ENCODE measurements at regions not wholly inside any gene's neighbourhood (a gene's known extent, or its start where the extent isn't known, plus 50 kb on each side); places are given as distances from the start of the nearest gene placed in this dataset.

DNA sequence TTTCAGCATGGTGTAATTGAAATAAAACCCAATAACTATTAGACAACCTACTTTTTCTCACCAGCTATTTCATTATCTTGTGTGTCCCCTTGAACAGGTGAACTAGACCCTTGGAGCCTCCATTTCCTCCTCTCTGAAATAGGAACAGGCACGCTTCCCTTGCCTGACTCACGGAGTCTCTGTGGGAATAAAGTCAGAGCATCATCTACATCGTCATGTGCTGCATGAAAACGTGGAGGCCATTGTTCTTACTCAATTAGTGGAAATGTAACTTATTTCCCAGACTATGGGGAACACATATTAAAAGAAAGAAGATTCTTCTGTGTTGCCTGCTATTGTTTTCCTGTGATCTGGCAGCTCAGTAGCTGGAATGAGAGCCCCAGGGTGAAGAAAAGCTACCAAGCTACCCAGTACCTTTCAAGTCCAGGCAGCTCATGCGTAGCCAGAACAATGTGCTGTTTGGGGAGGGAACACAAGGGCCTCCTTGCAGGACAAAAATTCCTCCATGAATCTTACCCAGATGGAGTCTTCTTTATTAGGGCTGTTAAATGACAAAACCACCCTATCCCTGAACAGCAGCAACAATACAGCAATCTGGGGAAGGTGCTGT is 59.8 kb downstream of the SOX11 start:
- DNase-seq (ENCODE audit: low spot score): no peak

DNA sequence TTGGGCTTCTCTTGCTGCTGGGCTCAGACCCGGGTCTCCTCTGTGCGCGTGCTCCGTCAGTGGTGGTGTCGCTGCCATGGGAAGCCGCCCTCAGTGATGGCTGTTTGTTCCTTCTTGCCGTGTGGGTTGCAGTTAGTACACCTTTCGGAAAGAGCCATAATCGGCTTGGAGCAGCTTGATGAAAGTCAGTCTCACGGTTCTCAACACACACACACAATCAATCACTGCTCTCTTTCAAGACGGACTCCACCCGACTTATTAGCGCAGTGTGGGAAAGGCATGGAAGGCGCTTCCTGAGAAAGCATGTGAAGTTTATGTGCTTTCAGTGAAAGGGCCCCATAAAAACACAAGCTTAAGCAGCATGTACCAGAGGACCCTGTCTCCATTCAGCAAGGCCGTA is 64.1 kb downstream of the SOX11 start:
- DNase-seq (ENCODE audit: low spot score): no peak

DNA sequence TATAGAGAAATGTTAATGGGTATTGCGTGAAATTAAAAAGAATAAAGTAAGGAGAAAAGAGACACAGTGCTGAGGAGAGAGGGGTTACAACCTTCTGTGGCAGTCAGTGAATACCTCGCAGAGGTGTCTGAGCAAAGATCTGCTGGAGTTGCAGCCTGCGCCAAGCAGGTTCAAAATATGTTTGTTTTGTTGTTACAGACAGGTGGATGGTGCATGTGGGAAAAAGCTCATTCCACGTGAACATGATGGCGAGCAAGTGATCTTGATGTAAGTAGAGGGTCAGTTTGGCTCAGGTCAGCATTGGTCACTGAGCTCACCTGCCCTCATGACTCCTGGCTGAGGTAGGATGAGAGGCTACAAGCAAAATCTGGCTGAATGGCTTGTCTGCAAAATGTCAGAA is 66.2 kb downstream of the SOX11 start:
- no peak for DNase-seq (ENCODE audit: low spot score)

DNA sequence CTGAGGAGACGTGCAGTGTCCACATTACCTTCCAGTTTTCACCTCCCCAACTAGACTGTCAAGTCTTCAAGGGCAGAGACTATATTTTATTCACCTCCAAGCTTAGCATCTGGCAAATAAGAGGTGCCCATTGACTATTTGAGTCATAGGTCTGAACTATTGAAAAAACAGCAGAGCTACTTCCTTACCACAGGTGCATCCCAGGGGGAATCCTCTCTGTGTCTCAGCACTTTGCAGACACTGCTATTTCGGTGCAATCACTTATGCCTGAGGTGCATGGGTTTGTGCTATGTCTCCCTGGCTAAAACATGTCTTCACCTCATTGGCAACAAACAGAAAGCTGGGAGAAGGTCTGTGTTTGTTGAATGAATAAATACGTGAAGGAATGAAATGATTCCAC is 67.8 kb downstream of the SOX11 start:
- no peak for DNase-seq (ENCODE audit: low spot score)

DNA sequence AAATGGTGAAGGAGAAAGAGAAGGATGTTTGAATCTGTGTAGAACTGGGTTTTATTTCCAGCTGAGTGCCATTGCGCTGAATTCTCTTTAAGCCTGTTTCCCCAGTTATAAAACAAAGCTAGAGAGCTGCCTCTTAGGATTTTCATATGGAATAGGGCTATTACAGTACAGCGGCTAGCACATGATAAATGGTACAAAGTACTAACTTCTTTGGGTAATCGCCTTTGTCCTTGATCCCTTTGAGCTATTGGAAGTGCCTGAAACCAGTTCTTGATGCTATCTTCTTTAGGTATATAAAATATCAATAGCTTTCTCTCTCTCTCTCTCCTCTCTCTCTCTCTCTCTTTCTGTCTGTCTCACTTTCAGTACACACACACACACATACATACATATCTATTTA is 71.3 kb downstream of the SOX11 start:
- no peak for DNase-seq (ENCODE audit: low spot score)

DNA sequence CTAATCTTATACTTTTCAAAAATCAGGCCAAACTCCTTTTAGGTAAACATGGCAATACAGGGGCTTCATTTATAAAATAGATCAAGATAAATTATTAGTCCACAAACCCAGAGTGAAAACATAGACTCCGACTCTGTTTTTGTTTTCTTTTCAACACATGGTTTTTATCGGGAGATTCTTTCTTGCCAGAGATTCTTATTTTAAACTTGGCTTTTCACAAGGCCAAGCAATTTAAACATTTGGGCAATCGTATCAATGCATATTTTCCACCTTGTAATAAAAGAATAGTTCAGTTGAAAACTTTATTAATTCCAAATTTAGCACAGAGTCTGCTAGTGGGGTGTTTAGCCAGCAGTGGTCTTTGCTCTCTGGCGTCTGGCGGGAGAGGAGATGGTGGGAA is 71.9 kb downstream of the SOX11 start:
- no peak for DNase-seq (ENCODE audit: low spot score)

DNA sequence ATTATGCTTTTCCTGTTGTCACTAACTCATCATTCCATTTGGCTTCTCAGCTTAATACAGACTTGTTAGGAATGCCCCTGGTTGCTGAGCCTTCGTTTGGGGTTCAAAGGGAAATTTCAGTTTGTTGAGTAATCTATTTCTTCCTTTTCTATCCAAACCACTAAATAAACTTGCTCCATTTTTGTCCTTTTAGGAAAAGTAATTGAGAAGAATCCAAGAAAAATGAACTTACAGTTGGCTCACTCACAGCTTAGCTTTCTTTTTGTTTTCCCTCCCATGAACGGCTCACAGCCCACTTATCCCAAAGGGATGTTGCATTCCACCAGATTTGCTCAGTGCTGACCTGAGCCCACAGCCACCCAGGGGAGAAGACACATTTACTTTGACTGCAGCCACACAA is 73.9 kb downstream of the SOX11 start:
- DNase-seq (ENCODE audit: low spot score): no peak

DNA sequence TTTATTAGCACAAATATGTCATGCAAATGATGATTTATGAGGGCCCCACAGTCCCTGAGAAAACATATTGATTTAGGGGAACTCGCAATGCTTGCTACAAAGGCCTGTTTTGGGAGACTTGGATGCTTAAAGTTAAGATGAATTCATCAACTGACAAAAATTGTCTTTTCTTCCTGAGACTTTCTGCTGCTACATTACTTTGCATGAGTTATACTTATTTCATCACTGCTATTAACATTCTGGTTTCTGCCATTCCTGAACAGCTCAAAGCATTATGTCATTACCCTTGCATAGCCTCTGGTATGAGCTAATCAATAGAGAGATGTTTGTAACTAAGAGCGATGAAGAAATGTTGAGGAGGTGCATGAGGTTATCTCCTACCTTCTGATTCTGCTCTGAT is 74.4 kb downstream of the SOX11 start:
- no peak for DNase-seq (ENCODE audit: low spot score)

DNA sequence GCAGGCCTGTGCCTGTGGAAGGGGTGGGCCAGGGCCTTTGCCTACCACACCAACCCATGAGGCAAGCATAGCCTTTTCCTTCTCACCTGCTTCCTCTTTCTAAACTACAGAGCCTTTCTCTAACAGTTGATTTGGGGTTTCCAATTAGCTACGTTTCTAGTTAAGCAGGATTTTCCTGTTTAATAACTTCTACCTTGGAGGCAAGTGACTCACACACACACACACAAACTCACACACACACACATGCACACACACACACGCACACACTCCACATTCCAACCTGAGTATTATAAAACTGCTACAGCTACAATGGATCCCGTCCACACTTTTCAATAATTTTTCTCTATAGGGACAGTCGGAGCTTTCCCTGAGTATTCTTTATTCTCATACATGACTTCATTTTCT is 84.9 kb downstream of the SOX11 start:
- DNase-seq (ENCODE audit: low spot score): no peak

DNA sequence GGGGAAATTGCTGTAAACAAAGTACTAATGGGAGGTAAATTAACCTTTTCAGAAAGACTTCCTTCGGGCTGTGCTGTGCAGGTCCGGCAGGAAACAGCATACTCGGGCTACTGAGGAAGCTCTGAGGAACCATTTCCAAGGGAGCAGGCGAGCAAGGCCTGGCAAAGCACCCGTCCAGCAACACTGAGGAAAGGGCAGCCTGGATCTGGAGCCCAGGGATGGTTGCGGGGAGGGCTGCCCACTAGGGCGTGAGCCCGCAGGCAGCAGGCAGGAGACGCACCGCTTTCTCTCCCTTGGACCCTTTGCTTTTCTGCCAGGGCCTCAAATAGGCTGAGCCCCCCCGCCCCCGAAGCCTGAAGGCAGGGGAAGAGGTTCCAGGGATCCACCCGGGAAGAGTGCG is 89.5 kb downstream of the SOX11 start:
- no peak for DNase-seq (ENCODE audit: low spot score)

DNA sequence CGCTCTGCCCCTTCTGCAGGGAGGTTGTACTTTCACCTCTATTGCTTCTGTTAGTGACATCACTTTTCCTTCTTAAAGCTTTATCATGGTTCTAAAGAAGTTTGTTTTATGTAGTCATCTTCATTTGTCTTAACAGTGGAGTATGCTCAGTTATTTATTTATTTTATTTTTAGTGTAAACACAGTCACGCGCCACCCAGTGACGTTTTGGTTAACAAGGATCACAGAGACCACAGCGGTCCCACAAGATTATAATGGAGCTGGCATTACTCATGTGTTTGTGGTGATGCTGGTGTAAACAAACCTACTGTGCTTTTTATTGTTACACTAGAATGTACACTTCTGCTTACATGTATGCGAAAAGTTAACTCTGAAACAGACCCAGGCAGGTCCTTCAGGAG is 89.9 kb downstream of the SOX11 start:
- no peak for DNase-seq (ENCODE audit: low spot score)

DNA sequence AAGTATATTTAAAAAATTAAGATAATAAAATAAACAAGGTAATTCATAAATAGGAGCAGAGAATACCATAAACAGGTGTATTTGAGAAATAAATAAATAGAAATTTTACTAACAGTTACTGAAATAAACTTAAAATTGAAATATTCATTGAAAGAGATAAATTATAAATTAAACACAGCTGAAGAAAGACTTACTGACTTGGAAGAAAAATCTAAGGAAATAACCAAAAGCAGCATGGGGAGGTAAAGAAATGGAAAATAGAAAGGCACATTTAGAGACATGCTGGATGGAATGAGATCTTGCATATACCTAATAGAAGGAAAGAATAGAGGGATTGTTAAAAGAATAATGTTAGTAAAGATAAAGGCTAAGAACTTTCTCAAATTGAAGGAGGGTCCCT is 96.3 kb downstream of the SOX11 start:
- DNase-seq (ENCODE audit: low spot score): no peak

DNA sequence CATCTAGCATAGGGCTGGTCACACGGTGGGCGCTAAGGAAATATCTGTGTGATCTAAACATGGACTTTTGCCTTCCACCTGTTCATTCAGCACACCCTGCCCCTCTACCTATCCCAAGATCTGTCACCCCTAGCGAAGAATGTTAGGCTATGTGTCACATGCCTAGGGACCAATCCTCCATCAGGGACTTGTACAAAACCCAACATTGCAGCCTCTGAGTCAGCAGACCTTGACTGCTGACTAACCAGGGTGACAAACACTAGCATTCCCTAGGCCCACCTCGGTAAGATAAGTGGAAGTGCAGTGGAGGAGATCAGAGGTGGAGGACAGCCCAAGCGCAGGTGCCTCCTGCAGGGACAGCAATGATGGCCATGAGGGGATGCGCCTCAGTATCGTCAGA is 99.2 kb downstream of the SOX11 start:
- no peak for DNase-seq (ENCODE audit: low spot score)

DNA sequence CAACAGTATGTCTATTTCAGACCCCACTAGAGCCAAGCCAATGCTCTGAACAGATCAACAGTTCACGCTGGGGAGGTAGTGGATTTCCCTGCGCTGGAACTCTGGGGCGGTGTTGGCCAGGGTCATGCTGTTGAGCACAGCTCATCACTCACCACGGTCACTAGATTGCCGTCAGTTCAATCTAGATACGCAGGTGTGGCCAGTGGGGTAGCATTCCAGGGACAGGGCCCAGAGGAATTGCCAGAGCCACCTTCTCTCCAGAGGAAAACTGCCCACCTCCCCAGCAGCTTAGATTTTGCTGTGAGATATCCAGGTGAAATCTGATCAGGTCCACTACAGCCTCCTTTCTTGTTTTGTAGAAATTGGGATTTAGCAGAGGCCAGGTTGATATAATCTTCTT is 101.8 kb downstream of the SOX11 start:
- no peak for DNase-seq (ENCODE audit: low spot score)

DNA sequence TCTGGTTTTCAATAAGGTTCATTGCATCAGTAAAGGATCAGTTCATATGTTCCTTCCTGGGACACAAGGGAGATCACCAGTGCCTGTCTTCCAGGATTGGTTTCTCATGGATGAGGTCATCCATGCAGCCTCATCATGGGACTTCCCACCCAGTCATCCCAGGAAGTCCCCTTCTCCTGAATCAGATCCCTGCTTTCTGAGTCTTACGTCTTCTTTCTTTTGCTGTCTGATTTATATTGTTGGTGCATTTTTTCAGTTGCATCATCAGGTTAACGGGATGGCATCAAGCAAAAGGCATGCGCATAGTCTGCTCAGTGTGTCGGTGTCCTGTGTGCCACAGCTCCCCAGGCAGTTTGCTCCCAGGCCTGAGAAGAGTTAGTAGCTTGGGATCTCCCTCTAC is 105.9 kb downstream of the SOX11 start:
- no peak for DNase-seq (ENCODE audit: low spot score)

DNA sequence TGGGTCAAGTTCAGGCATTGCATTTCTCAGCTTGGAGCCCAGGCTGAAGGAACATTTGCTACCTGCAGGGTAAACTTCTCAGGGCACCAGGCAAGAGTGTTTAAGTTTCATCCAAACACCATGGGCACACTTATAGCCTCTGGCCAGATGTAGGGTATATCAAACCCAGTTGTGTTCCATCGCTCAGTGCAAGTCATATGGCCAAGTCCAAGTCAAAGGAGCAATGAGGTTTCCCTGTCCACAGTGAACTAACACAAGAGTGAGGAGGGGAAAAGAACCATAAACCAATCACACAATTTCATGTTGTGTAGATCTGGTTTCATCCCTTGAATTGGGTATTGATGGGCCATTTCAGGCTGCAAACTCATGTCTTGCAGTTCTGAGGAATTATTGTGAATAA is 107.2 kb downstream of the SOX11 start:
- no peak for DNase-seq (ENCODE audit: low spot score)

DNA sequence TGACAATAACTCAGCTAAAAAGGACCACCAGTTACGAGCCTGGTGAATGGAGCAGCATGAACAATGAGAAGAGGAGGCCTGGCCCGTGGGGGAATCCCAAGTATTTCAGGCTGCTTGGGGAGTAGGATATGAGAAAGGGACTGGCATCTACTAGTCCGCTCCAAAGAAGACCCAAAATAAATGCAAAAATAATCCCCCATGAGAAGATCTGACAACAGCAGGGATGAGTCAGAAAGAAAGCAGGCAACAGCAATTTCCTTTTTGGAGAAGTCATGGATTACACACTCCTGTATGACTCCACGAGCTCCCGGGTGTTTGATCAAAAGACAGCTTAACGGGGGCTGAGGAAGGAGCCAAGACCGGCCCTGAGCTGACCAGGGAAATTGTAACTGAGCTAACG is 111.4 kb downstream of the SOX11 start:
- no peak for DNase-seq (ENCODE audit: low spot score)

DNA sequence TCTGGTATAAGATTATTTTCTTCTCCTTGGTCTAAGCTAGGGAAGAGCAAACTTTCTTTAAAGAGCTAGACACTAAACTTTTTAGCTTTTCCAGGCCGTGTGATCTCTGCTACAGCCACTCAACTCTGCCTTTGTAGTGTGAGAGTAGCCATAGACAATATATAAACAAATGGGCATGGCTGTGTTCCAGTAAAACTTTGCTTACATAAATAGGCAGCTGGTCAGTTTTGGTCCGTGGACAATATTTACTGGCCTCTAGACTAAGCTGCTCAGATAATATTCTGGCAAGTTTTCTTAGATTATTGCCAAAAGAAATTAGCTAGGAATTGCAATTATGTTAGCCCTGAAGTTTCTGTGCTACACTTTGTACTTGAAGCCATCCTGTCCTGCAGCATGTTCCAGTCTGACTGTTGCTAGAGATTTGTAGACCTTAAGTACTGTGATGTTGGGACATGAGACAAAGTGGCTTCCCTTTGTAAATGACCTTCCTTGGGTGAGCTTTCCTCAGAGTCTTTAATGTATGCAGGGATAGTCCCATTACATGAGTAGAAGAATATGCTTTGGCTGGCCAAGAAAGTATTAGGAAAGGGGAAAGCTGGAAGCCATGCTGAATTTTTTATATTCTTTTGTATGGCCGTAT is 126.9 kb downstream of the SOX11 start:
- no peak for DNase-seq (ENCODE audit: low spot score)

DNA sequence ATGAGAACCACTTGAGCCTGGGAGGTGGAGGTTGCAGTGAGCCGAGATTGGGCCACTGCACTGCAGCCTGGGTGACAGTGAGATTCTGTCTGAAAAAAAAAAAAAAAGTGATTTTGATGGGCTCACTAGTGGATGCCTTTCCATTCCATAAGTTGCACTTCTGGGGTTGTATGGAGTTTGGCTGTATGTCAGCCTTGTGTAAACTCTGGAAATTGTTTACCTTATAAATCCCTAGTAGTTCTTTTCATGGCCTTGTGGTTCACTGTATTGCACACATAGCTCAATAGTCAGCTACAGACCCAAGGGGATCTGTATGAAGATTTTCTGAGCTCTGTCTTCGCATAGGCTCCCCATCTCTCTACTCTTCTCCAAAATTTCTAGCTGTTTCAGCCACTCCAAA is 131.9 kb downstream of the SOX11 start:
- DNase-seq (ENCODE audit: low spot score): no peak

DNA sequence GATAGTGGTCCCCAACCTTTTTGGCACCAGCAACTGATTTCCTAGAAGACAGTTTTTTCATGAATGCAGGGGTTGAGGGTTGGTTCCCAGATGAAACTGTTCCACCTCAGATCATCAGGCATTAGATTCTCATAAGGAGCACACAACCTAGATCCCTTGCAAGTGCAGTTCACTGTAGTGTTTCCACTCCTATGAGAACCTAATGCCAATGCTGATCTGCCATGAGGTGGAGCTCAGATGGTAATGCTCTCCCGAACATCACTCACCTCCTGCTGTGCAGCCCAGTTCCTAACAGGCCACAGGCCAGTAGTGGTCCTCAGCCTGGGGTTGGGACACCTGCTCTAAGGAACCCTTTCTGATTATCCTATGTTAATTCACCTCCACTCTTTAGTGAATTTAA is 133.5 kb downstream of the SOX11 start:
- DNase-seq (ENCODE audit: low spot score): no peak

DNA sequence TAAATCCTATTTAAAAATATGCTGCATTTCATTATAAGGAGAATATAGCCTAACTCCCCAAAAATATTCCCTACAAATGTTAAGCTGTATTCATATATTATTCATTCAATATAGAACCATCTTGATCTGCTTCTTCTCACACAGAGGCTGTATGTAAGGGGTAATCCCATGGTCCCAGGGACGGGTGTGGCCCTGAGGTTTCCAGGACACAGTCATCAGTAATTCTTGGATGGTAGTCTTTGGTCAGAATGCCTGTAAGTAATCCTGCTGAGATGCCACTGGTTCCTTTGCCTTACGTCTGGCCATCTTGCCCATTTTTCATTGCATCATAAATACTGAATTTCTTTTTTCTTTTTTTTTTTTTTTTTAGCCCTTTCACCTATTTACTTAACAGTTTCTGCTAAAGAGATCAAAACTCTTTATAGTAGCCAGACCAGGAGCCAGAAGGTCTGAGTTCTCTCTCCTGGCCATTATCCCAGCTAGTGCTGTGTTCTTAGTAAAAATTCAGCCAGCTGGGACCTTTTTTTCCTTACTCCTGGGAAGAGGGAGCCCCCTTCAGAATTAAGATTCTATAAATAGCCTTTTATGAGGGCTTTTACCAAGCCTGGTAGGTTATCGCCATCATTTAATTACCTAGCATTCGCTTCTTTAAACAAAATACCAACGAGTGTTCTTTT is 134.9 kb downstream of the SOX11 start:
- DNase-seq (ENCODE audit: low spot score): no peak

DNA sequence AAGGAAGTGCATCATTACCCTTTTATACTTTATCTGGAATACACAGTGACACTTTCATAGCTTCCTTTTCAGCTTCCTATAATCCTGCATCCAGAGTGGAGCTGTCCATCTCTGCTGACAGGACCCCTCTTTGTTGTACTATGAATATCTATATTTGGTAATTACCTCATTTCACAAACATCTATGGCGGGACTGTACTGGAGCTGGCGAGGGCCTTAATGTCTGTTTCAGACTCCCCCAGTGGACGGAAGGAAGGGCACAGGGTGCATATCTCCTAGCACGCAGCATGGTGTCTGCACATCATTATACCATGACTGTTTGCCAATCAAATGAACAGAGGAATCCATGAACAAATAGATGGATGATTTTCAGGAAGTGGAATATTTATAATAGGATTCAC is 142.3 kb downstream of the SOX11 start:
- no peak for DNase-seq (ENCODE audit: low spot score)

DNA sequence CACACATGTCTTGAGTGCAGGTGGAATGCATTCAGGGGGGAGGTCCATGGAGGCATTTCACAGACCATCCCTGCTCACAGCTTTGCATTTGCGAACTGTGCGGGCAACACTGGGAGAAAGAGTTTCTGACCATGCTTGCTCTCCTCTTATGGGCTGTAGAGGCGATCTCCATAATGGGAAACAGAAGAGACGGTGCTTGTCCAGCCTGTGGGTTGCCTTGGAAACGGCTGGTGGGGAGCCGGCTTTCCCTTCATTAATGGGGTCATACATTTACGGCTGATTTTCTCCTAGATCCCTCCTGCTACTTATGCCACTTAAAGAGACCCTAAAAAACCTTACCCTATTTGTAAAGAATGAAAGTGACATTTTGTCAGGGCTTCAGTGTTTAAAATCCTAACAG is 147.4 kb downstream of the SOX11 start:
- no peak for DNase-seq (ENCODE audit: low spot score)

DNA sequence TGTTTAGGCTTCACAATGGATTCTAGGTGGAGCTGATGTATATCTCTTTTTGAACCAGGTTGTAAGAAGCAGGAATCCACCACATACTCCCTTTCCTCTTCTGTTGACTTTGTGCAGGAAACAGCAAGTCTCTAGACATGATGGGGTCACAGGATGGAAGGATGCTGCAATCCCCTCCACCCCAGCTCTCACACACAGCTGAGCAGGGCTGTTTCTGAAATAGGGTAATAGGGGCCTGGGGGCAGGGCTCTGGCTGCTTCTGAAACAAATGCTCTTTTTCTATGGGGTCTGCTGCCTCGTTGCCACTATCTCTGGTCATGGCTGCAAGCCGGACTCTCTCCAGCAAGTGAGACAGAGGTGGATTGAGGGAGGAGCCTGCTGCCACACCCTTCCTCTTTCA is 148.9 kb downstream of the SOX11 start:
- no peak for DNase-seq (ENCODE audit: low spot score)

Data from CD4-positive, alpha-beta T cell treated with Interleukin-6 at 100 ng/mL for 8 hours (primary cell).